DOHH2 (cell line): ENCODE measurements at regions not wholly inside any gene's neighbourhood (a gene's known extent, or its start where the extent isn't known, plus 50 kb on each side); places are given as distances from the start of the nearest gene placed in this dataset.

ENCODE experiments used
- H3F3A ChIP-seq: fragments of 200-600 bp; sonication (generic), shearing (Covaris generic); 2 replicates; pipeline ENCODE4 v1.6.0; 2016; ENCODE audit warnings: antibody characterized with exemption, mild to moderate bottlenecking; ENCODE audit not compliant: control insufficient read depth, insufficient read depth
- H3K27ac ChIP-seq: fragments of 200-600 bp; sonication (generic); 2 replicates; pipeline ENCODE4 v1.5.1; 2014; ENCODE audit warnings: low read depth, mild to moderate bottlenecking, low read length, moderate library complexity
- H3K27me3 ChIP-seq: fragments of 200-600 bp; sonication (generic); 2 replicates; pipeline ENCODE4 v1.6.1; 2014; ENCODE audit warnings: mild to moderate bottlenecking, low read length, mixed read lengths; ENCODE audit not compliant: control insufficient read depth
- H3K36me3 ChIP-seq: fragments of 200-600 bp; sonication (generic); 2 replicates; pipeline ENCODE4 v1.6.1; 2014; ENCODE audit warnings: mild to moderate bottlenecking, low read length, moderate library complexity, mixed read lengths; ENCODE audit not compliant: control insufficient read depth
- H3K4me1 ChIP-seq: fragments of 200-600 bp; sonication (generic); 2 replicates; pipeline ENCODE4 v1.6.1; 2014; ENCODE audit warnings: mild to moderate bottlenecking, low read length, mixed read lengths; ENCODE audit not compliant: control insufficient read depth
- H3K4me2 ChIP-seq: fragments of 200-600 bp; sonication (generic); 2 replicates; pipeline ENCODE4 v1.6.0; 2014; ENCODE audit warnings: mild to moderate bottlenecking, low read length, moderate library complexity
- H3K4me3 ChIP-seq: fragments of 200-600 bp; sonication (generic); 2 replicates; pipeline ENCODE4 v1.5.1; 2014; ENCODE audit warnings: mild to moderate bottlenecking, low read length, mixed read lengths
- H3K79me2 ChIP-seq: fragments of 200-600 bp; sonication (generic); 2 replicates; pipeline ENCODE4 v1.6.1; 2014; ENCODE audit warnings: mild to moderate bottlenecking, low read length, mixed read lengths; ENCODE audit not compliant: control insufficient read depth
- H3K9me2 ChIP-seq: fragments of 200-600 bp; sonication (generic); replicated peaks from 2 replicates; pipeline ENCODE4 v1.6.1; 2014; ENCODE audit warnings: mild to moderate bottlenecking, low read length, mixed read lengths; ENCODE audit not compliant: control insufficient read depth
- H3K9me3 ChIP-seq: fragments of 200-600 bp; sonication (generic); 2 replicates; pipeline ENCODE4 v1.6.1; 2014; ENCODE audit warnings: antibody characterized with exemption, low read length, mixed read lengths; ENCODE audit not compliant: control insufficient read depth, insufficient read depth
- H4K20me1 ChIP-seq: fragments of 200-600 bp; sonication (generic); 2 replicates; pipeline ENCODE4 v1.6.0; 2014; ENCODE audit warnings: low read depth, mild to moderate bottlenecking, antibody characterized with exemption, low read length, moderate library complexity; ENCODE audit not compliant: control insufficient read depth, insufficient read depth
- EZH2phosphoT487 ChIP-seq: fragments of 200-600 bp; sonication (generic); IDR thresholded peaks from 2 replicates; pipeline ENCODE4 v1.6.1; 2017; ENCODE audit warnings: borderline replicate concordance, mild to moderate bottlenecking, antibody characterized with exemption, low read length, moderate library complexity, mixed read lengths
- TF ChIP-seq, protein P1 (sequence below): fragments of 200-600 bp; sonication (generic); IDR thresholded peaks from one replicate; pipeline ENCODE4 v1.5.1; 2014; ENCODE audit warnings: antibody characterized with exemption, mild to moderate bottlenecking, low read depth, low read length; ENCODE audit not compliant: poor library complexity, severe bottlenecking

GRCh38 chr14:66001356-66001755 is 484.8 kb upstream of the CCDC196 start:
- no peaks in the 10 kb centered on the region for H3K9me2 ChIP-seq
- H3K9me3 ChIP-seq = no peaks in the 10 kb centered on the region
- H3K4me2 ChIP-seq = no peak overlapping the region
- H3K4me1 ChIP-seq = no peaks in the 10 kb centered on the region
- no peaks in the 10 kb centered on the region for H3K36me3 ChIP-seq
- H3K79me2 ChIP-seq = no peaks in the 10 kb centered on the region
- H3K27ac ChIP-seq = no peak overlapping the region
- peaks cover 6% of the 10 kb centered on the region; the same call in 1 of the 2 replicates for H3K27me3 ChIP-seq
- TF ChIP-seq, protein P1, sequence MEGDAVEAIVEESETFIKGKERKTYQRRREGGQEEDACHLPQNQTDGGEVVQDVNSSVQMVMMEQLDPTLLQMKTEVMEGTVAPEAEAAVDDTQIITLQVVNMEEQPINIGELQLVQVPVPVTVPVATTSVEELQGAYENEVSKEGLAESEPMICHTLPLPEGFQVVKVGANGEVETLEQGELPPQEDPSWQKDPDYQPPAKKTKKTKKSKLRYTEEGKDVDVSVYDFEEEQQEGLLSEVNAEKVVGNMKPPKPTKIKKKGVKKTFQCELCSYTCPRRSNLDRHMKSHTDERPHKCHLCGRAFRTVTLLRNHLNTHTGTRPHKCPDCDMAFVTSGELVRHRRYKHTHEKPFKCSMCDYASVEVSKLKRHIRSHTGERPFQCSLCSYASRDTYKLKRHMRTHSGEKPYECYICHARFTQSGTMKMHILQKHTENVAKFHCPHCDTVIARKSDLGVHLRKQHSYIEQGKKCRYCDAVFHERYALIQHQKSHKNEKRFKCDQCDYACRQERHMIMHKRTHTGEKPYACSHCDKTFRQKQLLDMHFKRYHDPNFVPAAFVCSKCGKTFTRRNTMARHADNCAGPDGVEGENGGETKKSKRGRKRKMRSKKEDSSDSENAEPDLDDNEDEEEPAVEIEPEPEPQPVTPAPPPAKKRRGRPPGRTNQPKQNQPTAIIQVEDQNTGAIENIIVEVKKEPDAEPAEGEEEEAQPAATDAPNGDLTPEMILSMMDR = no peak
- TF ChIP-seq EZH2phosphoT487 = no peak
- no peaks in the 10 kb centered on the region for H4K20me1 ChIP-seq
- H3F3A ChIP-seq = no peaks in the 10 kb centered on the region
- no peak overlapping the region for H3K4me3 ChIP-seq

DNA sequence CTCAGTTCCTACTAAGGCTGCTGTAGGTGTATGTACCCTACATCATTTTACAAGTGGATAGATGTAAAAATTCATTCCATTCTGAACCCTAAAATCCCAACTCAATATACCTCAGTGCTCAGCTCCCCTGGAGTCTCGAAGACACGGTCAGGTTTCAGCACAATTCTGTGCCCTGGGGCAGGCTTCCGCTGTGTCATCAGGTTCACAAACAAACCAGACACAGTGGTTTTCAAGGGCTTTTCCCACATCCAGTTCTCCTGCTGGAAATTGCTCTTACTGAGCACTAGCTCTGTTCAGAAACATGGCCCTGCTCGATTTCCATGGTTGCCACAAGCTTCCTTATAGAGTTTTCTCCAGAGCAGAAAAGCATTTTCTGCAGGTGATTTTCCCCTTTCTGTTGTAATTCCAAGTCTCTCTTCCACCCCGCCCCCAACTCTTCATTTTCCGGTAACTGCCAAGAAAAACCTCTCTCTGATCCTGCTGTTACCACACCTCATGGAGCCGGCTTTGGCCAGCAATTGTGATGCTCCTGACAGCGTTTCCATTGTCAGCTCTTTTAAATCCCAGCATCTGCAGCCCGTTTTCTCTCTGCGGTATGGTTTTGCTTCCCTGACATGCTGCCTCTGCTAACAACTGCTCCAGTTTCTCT is 483.0 kb upstream of the CCDC196 start:
- Histone ChIP-seq H4K20me1 (no peaks in the 10 kb centered on the region), H3K36me3 (no peaks in the 10 kb centered on the region), H3F3A (no peaks in the 10 kb centered on the region), H3K4me1 (no peaks in the 10 kb centered on the region), H3K9me2 (no peaks in the 10 kb centered on the region), H3K4me2 (no peak overlapping the region), H3K27me3 (peaks cover 8% of the 10 kb centered on the region; the same call in 1 of the 2 replicates), H3K79me2 (no peaks in the 10 kb centered on the region), H3K27ac (no peak overlapping the region), H3K9me3 (no peaks in the 10 kb centered on the region), H3K4me3 (no peak overlapping the region)
- TF ChIP-seq, protein P1 = no peak
- TF ChIP-seq EZH2phosphoT487 = no peak

DNA sequence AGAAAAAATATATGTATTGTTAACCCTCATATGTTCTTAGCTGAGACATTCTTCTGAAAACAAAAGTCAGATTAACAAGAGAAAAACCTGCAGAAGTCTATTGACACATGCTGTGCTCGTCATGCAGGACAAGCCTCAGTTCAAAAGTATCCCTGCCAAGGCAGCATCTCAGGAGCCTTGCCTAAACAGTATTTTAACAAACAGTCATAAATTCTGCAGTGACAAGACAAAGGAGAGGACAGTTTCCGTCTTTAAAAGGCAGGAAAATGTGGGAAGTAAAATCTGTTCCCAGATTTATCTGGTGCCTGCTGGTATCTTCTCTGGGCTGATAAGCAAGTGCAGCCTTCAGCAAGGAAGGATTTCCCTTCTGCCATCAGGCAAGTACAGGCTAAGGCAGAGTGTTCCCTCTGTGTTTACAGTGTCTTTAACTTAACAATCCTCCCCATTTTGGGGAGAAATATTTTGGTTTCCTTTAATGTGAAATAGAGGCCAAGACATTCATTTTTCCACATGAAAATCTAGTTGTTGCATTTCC is 480.2 kb upstream of the CCDC196 start:
- peaks cover 13% of the 10 kb centered on the region for H3K27me3 ChIP-seq
- no peaks in the 10 kb centered on the region for H3K36me3 ChIP-seq
- H3K79me2 ChIP-seq = no peaks in the 10 kb centered on the region
- H3K4me2 ChIP-seq = no peak overlapping the region
- H4K20me1 ChIP-seq = no peaks in the 10 kb centered on the region
- TF ChIP-seq EZH2phosphoT487 = no peak
- TF ChIP-seq, protein P1 = no peak
- H3K27ac ChIP-seq = no peak overlapping the region
- no peaks in the 10 kb centered on the region for H3K4me1 ChIP-seq
- no peaks in the 10 kb centered on the region for H3F3A ChIP-seq
- no peaks in the 10 kb centered on the region for H3K9me2 ChIP-seq
- no peak overlapping the region for H3K4me3 ChIP-seq
- no peaks in the 10 kb centered on the region for H3K9me3 ChIP-seq
